ENCODE measurements at regions not wholly inside any gene's neighbourhood (a gene's known extent, or its start where the extent isn't known, plus 50 kb on each side); places are given as distances from the start of the nearest gene placed in this dataset.
"Not testable (repeated sequence)": the region's sequence is repeated elsewhere in the genome, so short reads cannot be mapped to it uniquely, and the experiment has no call there.

- DNase-seq (ENCODE audit: missing footprints) (no peak), ATAC-seq (no peak)
- intact Hi-C loops (cut with DNase I): no loop called here
Measured at GRCh38 chr3:137820366-137820765, 56.3 kb downstream of the SOX14 start.

- ATAC-seq (no peak), DNase-seq (ENCODE audit: missing footprints) (no peak)
- intact Hi-C loops (cut with DNase I): no loop called here
Measured at GRCh38 chr3:137835096-137835495, 71.0 kb downstream of the SOX14 start.

GRCh38 chr3:137845194-137845593, 81.1 kb downstream of the SOX14 start:
- ATAC-seq (no peak), DNase-seq (ENCODE audit: missing footprints) (no peak)
- intact Hi-C loops (cut with DNase I): no loop called here

- intact Hi-C loops (cut with DNase I): no loop called here
- no peak for DNase-seq (ENCODE audit: missing footprints)
- ATAC-seq: no peak
Measured at GRCh38 chr3:137845666-137846065, 81.6 kb downstream of the SOX14 start.

- intact Hi-C loops (cut with DNase I): no loop called here
- ATAC-seq: no peak
Measured at GRCh38 chr3:137852391-137852830, 88.3 kb downstream of the SOX14 start.

GRCh38 chr3:137854533-137855261, 90.6 kb downstream of the SOX14 start:
- no peak for DNase-seq (ENCODE audit: missing footprints)
- intact Hi-C loops (cut with DNase I): no loop called here
- no peak for ATAC-seq

More at GRCh38 chr3:137852391-137852830, 88.3 kb downstream of the SOX14 start:
- no peak for DNase-seq (ENCODE audit: missing footprints)

GRCh38 chr3:137866001-137866400, 101.9 kb downstream of the SOX14 start:
- ATAC-seq (no peak), DNase-seq (ENCODE audit: missing footprints) (no peak)
- intact Hi-C loops (cut with DNase I): no loop called here

- ATAC-seq: no peak
- intact Hi-C loops (cut with DNase I): no loop called here
- no peak for DNase-seq (ENCODE audit: missing footprints)
Measured at GRCh38 chr3:137866933-137867332, 102.8 kb downstream of the SOX14 start.

GRCh38 chr3:137867611-137868010, 103.5 kb downstream of the SOX14 start:
- intact Hi-C loops (cut with DNase I): no loop called here
- DNase-seq (ENCODE audit: missing footprints): no peak
- ATAC-seq: no peak

GRCh38 chr3:137869022-137869421, 104.9 kb downstream of the SOX14 start:
- ATAC-seq: no peak
- DNase-seq (ENCODE audit: missing footprints): no peak
- intact Hi-C loops (cut with DNase I): no loop called here

GRCh38 chr3:137872589-137872988, 108.5 kb downstream of the SOX14 start:
- intact Hi-C loops (cut with DNase I); ATAC-seq; DNase-seq (ENCODE audit: missing footprints): not testable (repeated sequence)

- intact Hi-C loops (cut with DNase I); ATAC-seq; DNase-seq (ENCODE audit: missing footprints): not testable (repeated sequence)
Measured at GRCh38 chr3:137896842-137897241, 113.1 kb upstream of the CLDN18 start.

GRCh38 chr3:137906985-137907649, 102.8 kb upstream of the CLDN18 start:
- intact Hi-C loops (cut with DNase I): no loop called here

GRCh38 chr3:137924628-137925027, 85.3 kb upstream of the CLDN18 start:
- ATAC-seq (no peak), DNase-seq (ENCODE audit: missing footprints) (no peak)
- intact Hi-C loops (cut with DNase I): no loop called here

More at GRCh38 chr3:137906985-137907649, 102.8 kb upstream of the CLDN18 start:
- DNase-seq (ENCODE audit: missing footprints) (peak; percentile 25), ATAC-seq (no peak)

GRCh38 chr3:137925080-137925479, 84.9 kb upstream of the CLDN18 start:
- DNase-seq (ENCODE audit: missing footprints): no peak
- intact Hi-C loops (cut with DNase I): no loop called here
- no peak for ATAC-seq

GRCh38 chr3:137926991-137927390, 83.0 kb upstream of the CLDN18 start:
- ATAC-seq: no peak
- intact Hi-C loops (cut with DNase I): no loop called here
- no peak for DNase-seq (ENCODE audit: missing footprints)

- DNase-seq (ENCODE audit: missing footprints): no peak
- ATAC-seq: no peak
- intact Hi-C loops (cut with DNase I): no loop called here
Measured at GRCh38 chr3:137930976-137931375, 79.0 kb upstream of the CLDN18 start.

GRCh38 chr3:137938876-137939275, 71.1 kb upstream of the CLDN18 start:
- ATAC-seq (no peak), DNase-seq (ENCODE audit: missing footprints) (no peak)
- intact Hi-C loops (cut with DNase I): no loop called here

- DNase-seq (ENCODE audit: missing footprints): no peak
Measured at GRCh38 chr3:137944593-137944992, 65.4 kb upstream of the CLDN18 start.

GRCh38 chr3:137946356-137946973, 63.5 kb upstream of the CLDN18 start:
- ATAC-seq: no peak
- intact Hi-C loops (cut with DNase I): loop anchor here (5.0 to 10.0 kb wide), 2 partner anchors 842 to 914 kb away; no protein-coding TSS in a partner anchor
- DNase-seq (ENCODE audit: missing footprints): peak; percentile 60

More at GRCh38 chr3:137944593-137944992, 65.4 kb upstream of the CLDN18 start:
- intact Hi-C loops (cut with DNase I): loop anchor here (10.0 kb wide), 1 partner anchor 840 kb away; no protein-coding TSS in a partner anchor
- no peak for ATAC-seq

All from Right ventricle myocardium inferior (tissue), 1 donor.